ENCODE measurements at regions not wholly inside any gene's neighbourhood (a gene's known extent, or its start where the extent isn't known, plus 50 kb on each side); places are given as distances from the start of the nearest gene placed in this dataset.
"Not testable (repeated sequence)": the region's sequence is repeated elsewhere in the genome, so short reads cannot be mapped to it uniquely, and the experiment has no call there.

GRCh38 chr16:47905771-47906170, 250.0 kb downstream of the ABCC12 start:
- DNase-seq (ENCODE audit: low spot score), result no peak

GRCh38 chr16:47904691-47905090, 251.1 kb downstream of the ABCC12 start:
- DNase-seq (ENCODE audit: low spot score), result no peak

- no peak for DNase-seq (ENCODE audit: low spot score)
Measured at GRCh38 chr16:47903470-47903869, 252.3 kb downstream of the ABCC12 start.

GRCh38 chr16:47897105-47897504, 258.7 kb downstream of the ABCC12 start:
- not testable (repeated sequence) for DNase-seq (ENCODE audit: low spot score)

GRCh38 chr16:47895146-47895545, 260.6 kb downstream of the ABCC12 start:
- no peak for DNase-seq (ENCODE audit: low spot score)

GRCh38 chr16:47892999-47893398, 262.8 kb downstream of the ABCC12 start:
- no peak for DNase-seq (ENCODE audit: low spot score)

GRCh38 chr16:47888734-47889133, 267.1 kb downstream of the ABCC12 start:
- no peak for DNase-seq (ENCODE audit: low spot score)

GRCh38 chr16:47888142-47888541, 267.7 kb downstream of the ABCC12 start:
- no peak for DNase-seq (ENCODE audit: low spot score)

GRCh38 chr16:47887496-47887895, 268.3 kb downstream of the ABCC12 start:
- DNase-seq (ENCODE audit: low spot score), result no peak

- no peak for DNase-seq (ENCODE audit: low spot score)
Measured at GRCh38 chr16:47886631-47887415, 269.0 kb downstream of the ABCC12 start.

- DNase-seq (ENCODE audit: low spot score), result no peak
Measured at GRCh38 chr16:47886139-47886538, 269.7 kb downstream of the ABCC12 start.

- DNase-seq (ENCODE audit: low spot score), result no peak
Measured at GRCh38 chr16:47885489-47885888, 270.3 kb downstream of the ABCC12 start.

GRCh38 chr16:47884116-47884725, 271.6 kb downstream of the ABCC12 start:
- no peak for DNase-seq (ENCODE audit: low spot score)

GRCh38 chr16:47881574-47881973, 274.2 kb downstream of the ABCC12 start:
- no peak for DNase-seq (ENCODE audit: low spot score)

- DNase-seq (ENCODE audit: low spot score), result no peak
Measured at GRCh38 chr16:47880653-47881052, 275.1 kb downstream of the ABCC12 start.

GRCh38 chr16:47877166-47877565, 278.6 kb downstream of the ABCC12 start:
- no peak for DNase-seq (ENCODE audit: low spot score)

GRCh38 chr16:47876511-47876910, 279.3 kb downstream of the ABCC12 start:
- no peak for DNase-seq (ENCODE audit: low spot score)

GRCh38 chr16:47873434-47873833, 282.4 kb downstream of the ABCC12 start:
- no peak for DNase-seq (ENCODE audit: low spot score)

- no peak for DNase-seq (ENCODE audit: low spot score)
Measured at GRCh38 chr16:47872225-47872624, 283.6 kb downstream of the ABCC12 start.

GRCh38 chr16:47866423-47866822, 289.4 kb downstream of the ABCC12 start:
- DNase-seq (ENCODE audit: low spot score), result no peak

GRCh38 chr16:47865337-47865855, 290.4 kb downstream of the ABCC12 start:
- no peak for DNase-seq (ENCODE audit: low spot score)

- DNase-seq (ENCODE audit: low spot score), result not testable (repeated sequence)
Measured at GRCh38 chr16:47864262-47864661, 291.5 kb downstream of the ABCC12 start.

- no peak for DNase-seq (ENCODE audit: low spot score)
Measured at GRCh38 chr16:47861999-47862398, 293.8 kb downstream of the ABCC12 start.
